Skeletal muscle tissue (tissue), 3 donors: ENCODE measurements at regions not wholly inside any gene's neighbourhood (a gene's known extent, or its start where the extent isn't known, plus 50 kb on each side); places are given as distances from the start of the nearest gene placed in this dataset.
"Not testable (repeated sequence)": the region's sequence is repeated elsewhere in the genome, so short reads cannot be mapped to it uniquely, and the experiment has no call there.

ENCODE experiments used
- H3K27ac ChIP-seq: one replicate; pipeline ENCODE4 v1.7.0; 2013; ENCODE audit warnings: mild to moderate bottlenecking, low read depth, low read length, inconsistent platforms
- H3K27me3 ChIP-seq, 3 donors: one replicate each; pipeline ENCODE4 v1.7.0; 2013; ENCODE audit warnings: low read length in 3 of 3; ENCODE audit not compliant: control insufficient read depth in 3 of 3, insufficient read depth in 3 of 3
- H3K36me3 ChIP-seq, 3 donors: one replicate each; pipeline ENCODE4 v1.7.0; 2013; ENCODE audit warnings: low read length in 3 of 3; ENCODE audit not compliant: control insufficient read depth in 3 of 3, insufficient read depth in 3 of 3
- H3K4me1 ChIP-seq, 3 donors: one replicate each; pipeline ENCODE4 v1.7.0; 2013; ENCODE audit warnings: low read length in 3 of 3, mild to moderate bottlenecking in 3 of 3; ENCODE audit not compliant: control insufficient read depth in 3 of 3, insufficient read depth in 3 of 3
- H3K4me3 ChIP-seq, 3 donors: one replicate each; pipeline ENCODE4 v1.7.0; 2013; ENCODE audit warnings: low read length in 3 of 3
- H3K9ac ChIP-seq, 3 donors: one replicate each; pipeline ENCODE4 v1.7.0; 2013; ENCODE audit warnings: low read length in 3 of 3, mild to moderate bottlenecking in 3 of 3, moderate library complexity in 2 of 3, low read depth in 1 of 3
- H3K9me3 ChIP-seq, 3 donors: one replicate each; pipeline ENCODE4 v1.7.0; 2013; ENCODE audit warnings: low read length in 3 of 3; ENCODE audit not compliant: control insufficient read depth in 3 of 3
- donor health status: Osteomylitis.

DNA sequence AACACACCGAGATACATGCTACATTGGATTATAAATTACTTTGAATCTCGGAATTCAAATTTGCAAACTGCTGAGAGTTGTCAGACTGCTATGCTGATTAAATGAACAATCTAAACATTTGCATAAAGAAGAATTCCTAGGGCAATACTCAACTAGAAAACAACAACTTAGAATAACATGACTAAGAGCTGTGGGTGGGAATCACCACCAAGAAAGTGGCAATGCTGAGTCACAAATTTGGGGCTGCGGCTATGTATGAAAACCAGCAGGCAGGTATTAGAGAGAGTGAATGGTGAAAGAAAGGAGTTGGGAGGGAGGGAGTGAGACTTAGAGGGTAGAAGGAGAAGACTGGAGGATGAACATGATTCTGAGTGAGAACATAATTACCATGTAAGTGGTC is 559.5 kb downstream of the PIK3C3 start:
- Histone ChIP-seq H3K27me3 (no peaks in the 10 kb centered on the region), H3K9ac (no peak overlapping the region), H3K4me1 (no peaks in the 10 kb centered on the region), H3K27ac (no peak overlapping the region), H3K4me3 (no peak overlapping the region), H3K9me3 (no peaks in the 10 kb centered on the region), H3K36me3 (no peaks in the 10 kb centered on the region)

DNA sequence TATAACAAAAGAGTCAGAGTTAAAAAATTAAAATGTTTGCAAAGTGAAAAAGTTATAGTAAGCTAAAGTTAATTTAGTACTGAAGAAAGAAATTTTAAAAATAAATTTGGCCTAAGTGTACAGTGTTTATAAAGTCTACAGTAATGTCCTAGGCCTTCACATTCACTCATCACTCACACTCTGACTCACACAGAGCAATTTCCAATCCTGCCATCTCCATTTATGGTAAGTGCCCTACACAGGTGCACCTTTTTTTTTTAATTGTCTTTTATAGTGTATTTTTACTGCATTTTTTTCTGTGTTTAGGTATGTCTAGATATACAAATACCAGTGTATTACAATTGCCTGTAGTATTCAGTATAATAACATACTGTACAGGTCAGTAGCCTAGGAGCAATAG is 562.9 kb downstream of the PIK3C3 start:
- no peaks in the 10 kb centered on the region for H3K9me3 ChIP-seq
- H3K36me3 ChIP-seq, result no peaks in the 10 kb centered on the region
- no peaks in the 10 kb centered on the region for H3K4me1 ChIP-seq
- H3K4me3 ChIP-seq, result no peak overlapping the region
- H3K27me3 ChIP-seq, result no peaks in the 10 kb centered on the region
- no peak overlapping the region for H3K9ac ChIP-seq
- H3K27ac ChIP-seq, result no peak overlapping the region

DNA sequence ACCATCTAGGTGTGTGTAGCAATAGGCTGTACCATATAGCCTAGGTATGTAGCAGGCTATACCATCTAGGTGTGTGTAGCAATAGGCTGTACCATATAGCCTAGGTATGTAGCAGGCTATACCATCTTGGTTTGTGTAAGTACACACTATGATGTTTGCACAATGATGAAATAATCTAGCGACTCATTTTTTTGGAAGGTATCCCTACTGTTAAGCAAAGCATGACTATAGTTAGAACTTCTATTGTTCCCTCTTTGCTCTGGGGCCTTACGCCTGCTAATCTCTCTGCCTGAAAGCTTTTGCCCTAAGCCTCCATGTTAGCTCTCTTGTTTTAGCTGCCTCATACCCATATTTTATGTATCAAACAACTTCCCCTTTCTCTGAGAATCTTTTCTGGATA is 563.3 kb downstream of the PIK3C3 start:
- H3K36me3 ChIP-seq, H3K9ac ChIP-seq, H3K9me3 ChIP-seq, H3K27ac ChIP-seq, H3K4me1 ChIP-seq, H3K27me3 ChIP-seq, H3K4me3 ChIP-seq: not testable (repeated sequence)

- Histone ChIP-seq H3K9ac (no peak overlapping the region), H3K4me3 (no peak overlapping the region)
Observed at GRCh38 chr18:42520138-42520537, 565.1 kb downstream of the PIK3C3 start.

DNA sequence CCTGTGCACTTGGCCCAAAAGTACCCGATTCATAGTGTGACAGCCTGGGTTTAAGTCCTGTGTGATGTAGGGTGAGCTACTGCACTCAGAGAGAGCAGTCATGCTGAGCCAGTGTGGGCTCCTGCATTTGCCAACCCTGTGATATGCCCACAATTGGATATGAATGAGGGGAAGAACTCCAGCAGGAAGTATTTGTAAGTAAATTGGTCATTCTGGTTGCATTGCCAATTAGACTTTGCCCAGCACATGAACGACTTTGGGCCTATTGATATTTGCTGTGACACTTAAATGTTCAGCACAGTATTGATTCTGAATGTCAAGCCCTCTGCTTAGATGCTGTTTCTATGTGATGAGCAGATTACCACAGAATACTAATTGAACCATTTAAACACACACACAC is 570.9 kb downstream of the PIK3C3 start:
- Histone ChIP-seq H3K27me3 (no peaks in the 10 kb centered on the region), H3K27ac (no peak overlapping the region), H3K9ac (no peak overlapping the region), H3K4me3 (no peak overlapping the region), H3K36me3 (no peaks in the 10 kb centered on the region), H3K9me3 (no peaks in the 10 kb centered on the region), H3K4me1 (no peaks in the 10 kb centered on the region)

More at GRCh38 chr18:42520138-42520537, 565.1 kb downstream of the PIK3C3 start:
- Histone ChIP-seq H3K27me3 (no peaks in the 10 kb centered on the region), H3K4me1 (no peaks in the 10 kb centered on the region), H3K9me3 (no peaks in the 10 kb centered on the region), H3K36me3 (no peaks in the 10 kb centered on the region), H3K27ac (no peak overlapping the region)

DNA sequence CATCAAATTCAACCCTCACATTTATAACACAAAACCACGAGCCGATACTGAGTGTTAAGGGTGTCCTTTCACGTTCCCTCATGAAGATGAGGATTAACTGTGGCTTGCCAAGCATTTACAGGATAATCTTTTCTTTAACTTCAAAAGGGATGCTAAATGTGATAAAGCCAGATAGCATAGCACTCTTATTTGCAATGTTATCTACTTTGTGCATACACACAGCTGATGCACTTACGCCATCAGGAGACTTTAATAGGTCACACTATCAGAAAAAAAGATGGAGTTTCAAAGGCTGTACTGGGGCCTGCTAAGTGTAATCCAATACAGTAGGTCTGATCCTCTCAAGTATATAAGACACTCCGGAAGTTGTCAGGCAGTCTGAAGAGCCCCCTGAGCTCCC is 572.7 kb downstream of the PIK3C3 start:
- H3K4me1 ChIP-seq, result no peaks in the 10 kb centered on the region
- no peak overlapping the region for H3K9ac ChIP-seq
- H3K27me3 ChIP-seq, result no peaks in the 10 kb centered on the region
- no peak overlapping the region for H3K4me3 ChIP-seq
- H3K9me3 ChIP-seq, result no peaks in the 10 kb centered on the region
- no peak overlapping the region for H3K27ac ChIP-seq
- no peaks in the 10 kb centered on the region for H3K36me3 ChIP-seq

DNA sequence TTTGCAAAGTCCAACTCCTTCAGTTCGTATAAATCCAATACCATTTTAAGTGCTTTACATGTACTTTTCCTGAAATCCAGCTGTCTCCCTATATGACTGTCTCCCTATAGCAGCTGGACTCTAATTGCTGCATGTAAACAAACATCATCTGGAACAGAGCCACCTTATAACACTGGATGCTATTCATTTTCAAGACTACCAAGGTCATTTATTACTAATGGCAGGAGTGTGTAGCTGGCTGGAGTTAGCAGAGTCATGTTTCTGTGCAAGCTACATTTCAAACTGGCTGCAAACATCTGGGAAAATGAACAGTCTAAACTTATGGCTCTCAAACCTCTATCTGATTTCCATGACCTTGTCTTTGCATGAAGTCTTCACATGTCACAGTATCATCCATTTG is 575.2 kb downstream of the PIK3C3 start:
- H3K4me3 ChIP-seq, result no peak overlapping the region

DNA sequence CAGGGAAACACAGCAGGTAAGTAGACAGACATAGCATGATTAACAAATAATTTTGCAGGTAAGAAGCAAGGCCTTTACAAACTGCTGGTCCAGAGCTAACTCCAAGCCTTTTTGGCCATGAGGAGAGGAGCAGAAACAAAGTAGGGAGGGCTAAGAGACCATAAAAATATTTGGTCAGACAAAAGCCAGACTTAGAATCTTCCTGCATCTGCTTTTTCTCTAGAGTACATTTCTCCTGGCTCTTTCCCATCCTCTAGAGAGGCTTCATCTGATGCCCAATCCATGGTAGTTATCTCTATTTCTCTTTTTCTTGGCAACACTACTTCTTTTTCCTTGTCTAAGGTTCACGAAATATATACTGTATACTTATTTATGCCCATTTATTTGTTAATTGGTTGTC is 577.1 kb downstream of the PIK3C3 start:
- Histone ChIP-seq H3K27ac (no peak overlapping the region), H3K9ac (no peak overlapping the region), H3K4me1 (no peaks in the 10 kb centered on the region), H3K36me3 (no peaks in the 10 kb centered on the region), H3K9me3 (no peaks in the 10 kb centered on the region), H3K4me3 (no peak overlapping the region), H3K27me3 (no peaks in the 10 kb centered on the region)

More for the DNA sequence above, 575.2 kb downstream of the PIK3C3 start:
- H3K4me1 ChIP-seq, result no peaks in the 10 kb centered on the region
- no peaks in the 10 kb centered on the region for H3K36me3 ChIP-seq
- H3K27me3 ChIP-seq, result no peaks in the 10 kb centered on the region
- no peak overlapping the region for H3K9ac ChIP-seq
- no peak overlapping the region for H3K27ac ChIP-seq
- H3K9me3 ChIP-seq, result no peaks in the 10 kb centered on the region

- Histone ChIP-seq H3K4me1 (no peaks in the 10 kb centered on the region), H3K27ac (no peak overlapping the region), H3K36me3 (no peaks in the 10 kb centered on the region), H3K9me3 (no peaks in the 10 kb centered on the region), H3K27me3 (no peaks in the 10 kb centered on the region), H3K4me3 (no peak overlapping the region), H3K9ac (no peak overlapping the region)
Observed at GRCh38 chr18:42533009-42533575, 578.1 kb downstream of the PIK3C3 start.

DNA sequence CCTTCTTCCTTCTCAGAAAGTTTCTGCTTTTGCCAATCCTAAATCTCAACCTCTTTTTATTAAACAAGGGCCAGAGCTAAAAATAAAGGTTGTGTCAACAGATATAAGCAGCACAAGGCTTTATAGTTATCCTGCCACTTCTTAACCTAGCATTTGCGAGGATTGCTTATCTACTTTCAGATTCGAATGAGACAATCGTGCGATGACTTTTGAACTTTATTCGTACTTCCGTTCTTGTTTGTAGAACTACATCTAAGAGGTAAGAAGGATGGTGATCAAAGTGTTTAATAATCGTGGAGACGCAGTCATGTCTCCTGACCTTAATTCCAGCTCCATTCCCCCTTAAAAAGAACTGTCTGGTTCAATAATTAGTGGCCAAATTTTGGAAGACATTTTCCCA is 578.6 kb downstream of the PIK3C3 start:
- Histone ChIP-seq H3K9me3 (no peaks in the 10 kb centered on the region), H3K4me3 (no peak overlapping the region), H3K27ac (no peak overlapping the region), H3K4me1 (no peaks in the 10 kb centered on the region), H3K27me3 (no peaks in the 10 kb centered on the region), H3K36me3 (no peaks in the 10 kb centered on the region), H3K9ac (no peak overlapping the region)

DNA sequence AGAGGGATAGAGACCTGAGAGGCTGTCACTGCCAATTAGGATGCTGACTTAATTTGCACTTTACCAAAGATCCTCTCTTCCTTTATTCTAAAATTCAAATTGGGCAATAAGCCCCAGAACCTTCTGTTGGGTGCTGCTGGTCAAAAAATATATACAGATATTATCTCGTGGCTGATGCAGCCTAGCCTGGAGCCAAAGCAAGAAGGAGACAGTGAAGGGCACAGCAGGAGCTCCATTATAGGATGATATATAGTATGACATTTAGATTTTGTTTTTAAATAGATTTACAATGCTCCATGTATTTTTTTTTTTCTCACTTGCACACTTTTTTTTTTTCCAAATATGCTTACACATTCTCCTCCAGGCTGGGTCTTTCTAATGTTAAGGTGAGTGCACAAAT is 579.3 kb downstream of the PIK3C3 start:
- Histone ChIP-seq H3K27ac (no peak overlapping the region), H3K4me3 (no peak overlapping the region), H3K36me3 (no peaks in the 10 kb centered on the region), H3K9me3 (no peaks in the 10 kb centered on the region), H3K27me3 (no peaks in the 10 kb centered on the region), H3K4me1 (no peaks in the 10 kb centered on the region), H3K9ac (no peak overlapping the region)
